ENCODE measurements at regions not wholly inside any gene's neighbourhood (a gene's known extent, or its start where the extent isn't known, plus 50 kb on each side); places are given as distances from the start of the nearest gene placed in this dataset.

DNA sequence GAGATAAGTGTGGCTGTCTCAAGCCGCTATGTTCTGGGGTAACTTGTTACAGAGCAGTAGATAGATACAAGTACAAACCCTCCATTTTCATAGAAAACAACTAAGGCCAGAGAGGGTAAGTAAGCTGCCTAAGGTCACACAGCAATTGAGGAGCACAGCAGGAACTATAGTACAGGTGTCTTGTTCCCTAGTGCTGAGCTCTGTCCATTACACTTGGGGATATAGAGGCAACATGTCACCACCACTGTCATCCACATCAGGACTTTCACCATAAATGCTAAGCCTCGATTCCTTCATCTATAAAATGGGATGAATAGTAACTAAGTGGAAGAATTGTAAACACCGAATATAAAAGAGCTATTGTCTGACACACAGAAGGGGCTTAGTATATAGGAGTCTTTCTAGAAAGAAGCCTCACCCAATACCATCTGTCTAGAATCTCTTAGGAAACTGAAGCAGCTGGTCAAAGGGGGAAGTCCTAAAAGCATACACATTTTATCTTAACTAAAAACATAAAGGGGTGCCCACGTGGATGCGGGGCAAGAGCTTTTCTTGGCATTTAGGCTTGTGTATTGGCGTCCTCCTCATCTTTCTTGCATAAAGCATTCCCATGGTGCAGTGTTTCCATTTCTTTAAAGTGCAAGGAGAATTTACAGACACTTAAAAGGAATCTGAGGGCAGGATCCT is 93.8 kb upstream of the ALX4 start:
- H3K9me3 ChIP-seq, result no peaks in the 10 kb centered on the region
- H3K4me3 ChIP-seq, result no peak overlapping the region
- WGBS, result 71% methylated on average over 6 of the region's 6 CpGs
- no peaks in the 10 kb centered on the region for H3K4me1 ChIP-seq
- DNase-seq (ENCODE audit: low spot score in 2 of 2), result peak in 1 of 2 donors; percentile 8
- TF ChIP-seq EP300 (IDR thresholded peaks at IDR 0.05), result no peak
- TF ChIP-seq, protein P1, sequence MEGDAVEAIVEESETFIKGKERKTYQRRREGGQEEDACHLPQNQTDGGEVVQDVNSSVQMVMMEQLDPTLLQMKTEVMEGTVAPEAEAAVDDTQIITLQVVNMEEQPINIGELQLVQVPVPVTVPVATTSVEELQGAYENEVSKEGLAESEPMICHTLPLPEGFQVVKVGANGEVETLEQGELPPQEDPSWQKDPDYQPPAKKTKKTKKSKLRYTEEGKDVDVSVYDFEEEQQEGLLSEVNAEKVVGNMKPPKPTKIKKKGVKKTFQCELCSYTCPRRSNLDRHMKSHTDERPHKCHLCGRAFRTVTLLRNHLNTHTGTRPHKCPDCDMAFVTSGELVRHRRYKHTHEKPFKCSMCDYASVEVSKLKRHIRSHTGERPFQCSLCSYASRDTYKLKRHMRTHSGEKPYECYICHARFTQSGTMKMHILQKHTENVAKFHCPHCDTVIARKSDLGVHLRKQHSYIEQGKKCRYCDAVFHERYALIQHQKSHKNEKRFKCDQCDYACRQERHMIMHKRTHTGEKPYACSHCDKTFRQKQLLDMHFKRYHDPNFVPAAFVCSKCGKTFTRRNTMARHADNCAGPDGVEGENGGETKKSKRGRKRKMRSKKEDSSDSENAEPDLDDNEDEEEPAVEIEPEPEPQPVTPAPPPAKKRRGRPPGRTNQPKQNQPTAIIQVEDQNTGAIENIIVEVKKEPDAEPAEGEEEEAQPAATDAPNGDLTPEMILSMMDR (IDR thresholded peaks at IDR 0.05), result no peak
- TF ChIP-seq POLR2A (IDR thresholded peaks at IDR 0.05), result no peak
- no peak for TF ChIP-seq POLR2AphosphoS5 (IDR thresholded peaks at IDR 0.05)
- peaks cover 6% of the 10 kb centered on the region for H3K27me3 ChIP-seq
- no peak overlapping the region for H3K27ac ChIP-seq
- H3K36me3 ChIP-seq, result no peaks in the 10 kb centered on the region

DNA sequence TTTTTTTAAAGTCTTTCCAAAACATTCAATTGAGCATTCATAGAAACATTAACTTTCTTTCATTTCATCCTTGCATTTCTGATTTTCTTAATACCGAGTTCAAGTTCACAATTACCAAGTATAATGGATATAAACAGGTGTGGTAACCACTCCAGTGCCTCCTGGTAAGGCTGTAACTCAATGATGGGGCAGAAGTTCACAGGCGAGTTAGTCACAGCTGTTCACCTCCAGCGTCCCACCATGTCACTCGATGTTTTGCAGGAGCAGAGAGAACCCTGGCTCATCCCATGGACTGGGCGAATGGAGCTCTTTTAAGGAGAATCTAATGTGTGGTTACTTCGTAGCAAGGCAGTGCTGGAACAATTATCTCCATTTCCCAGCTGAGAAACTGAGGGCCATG is 94.4 kb upstream of the ALX4 start:
- 82% methylated on average over 6 of the region's 6 CpGs for WGBS
- peak in 1 of 2 donors; percentile 20 for DNase-seq (ENCODE audit: low spot score in 2 of 2)
- Histone ChIP-seq H3K9me3 (no peaks in the 10 kb centered on the region), H3K36me3 (no peaks in the 10 kb centered on the region), H3K4me1 (no peaks in the 10 kb centered on the region), H3K27ac (no peak overlapping the region), H3K27me3 (peaks cover 6% of the 10 kb centered on the region), H3K4me3 (no peak overlapping the region)
- TF ChIP-seq, protein P1 (IDR thresholded peaks at IDR 0.05), result no peak
- TF ChIP-seq POLR2AphosphoS5 (IDR thresholded peaks at IDR 0.05), result no peak

DNA sequence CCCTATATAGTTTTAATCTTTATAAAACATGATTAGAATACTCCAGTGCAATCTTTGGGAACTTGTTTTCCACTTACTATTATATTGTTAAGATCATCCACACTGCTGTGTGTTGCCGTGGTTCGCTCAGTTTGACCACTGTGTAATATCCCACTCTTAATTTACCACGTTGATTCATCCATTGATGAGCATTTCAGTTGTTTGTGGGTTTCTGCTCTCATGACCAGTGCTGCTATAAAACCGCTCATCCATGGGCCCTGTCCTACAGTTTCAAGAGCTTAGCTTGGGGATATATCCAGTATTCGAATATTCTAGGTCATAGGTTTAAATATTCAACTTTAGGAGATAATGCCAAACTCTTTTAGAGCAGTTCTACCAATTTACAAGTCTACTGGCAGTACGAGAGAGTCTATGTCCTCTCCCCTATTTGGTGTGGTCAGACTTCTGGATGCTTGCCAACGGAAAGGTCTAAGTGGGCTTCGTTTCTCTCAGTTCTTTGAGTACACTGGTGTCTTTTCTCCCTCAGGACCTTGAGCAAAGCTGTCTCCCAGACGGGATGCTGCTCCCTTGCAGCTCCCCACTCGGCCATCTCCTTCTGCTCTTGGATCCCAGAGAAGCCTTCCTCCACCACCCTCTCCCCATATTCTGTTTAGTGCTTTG is 94.9 kb upstream of the ALX4 start:
- WGBS, result 79% methylated on average over 10 of the region's 10 CpGs
- Histone ChIP-seq H3K4me1 (no peaks in the 10 kb centered on the region), H3K4me3 (no peak overlapping the region), H3K27me3 (peaks cover 6% of the 10 kb centered on the region), H3K27ac (no peak overlapping the region), H3K36me3 (no peaks in the 10 kb centered on the region), H3K9me3 (no peaks in the 10 kb centered on the region)
- TF ChIP-seq EP300 (IDR thresholded peaks at IDR 0.05) (no peak), POLR2AphosphoS5 (IDR thresholded peaks at IDR 0.05) (no peak), POLR2A (IDR thresholded peaks at IDR 0.05) (no peak)
- TF ChIP-seq, protein P1 (IDR thresholded peaks at IDR 0.05), result no peak
- peak in 1 of 2 donors; percentile 4 for DNase-seq (ENCODE audit: low spot score in 2 of 2)

DNA sequence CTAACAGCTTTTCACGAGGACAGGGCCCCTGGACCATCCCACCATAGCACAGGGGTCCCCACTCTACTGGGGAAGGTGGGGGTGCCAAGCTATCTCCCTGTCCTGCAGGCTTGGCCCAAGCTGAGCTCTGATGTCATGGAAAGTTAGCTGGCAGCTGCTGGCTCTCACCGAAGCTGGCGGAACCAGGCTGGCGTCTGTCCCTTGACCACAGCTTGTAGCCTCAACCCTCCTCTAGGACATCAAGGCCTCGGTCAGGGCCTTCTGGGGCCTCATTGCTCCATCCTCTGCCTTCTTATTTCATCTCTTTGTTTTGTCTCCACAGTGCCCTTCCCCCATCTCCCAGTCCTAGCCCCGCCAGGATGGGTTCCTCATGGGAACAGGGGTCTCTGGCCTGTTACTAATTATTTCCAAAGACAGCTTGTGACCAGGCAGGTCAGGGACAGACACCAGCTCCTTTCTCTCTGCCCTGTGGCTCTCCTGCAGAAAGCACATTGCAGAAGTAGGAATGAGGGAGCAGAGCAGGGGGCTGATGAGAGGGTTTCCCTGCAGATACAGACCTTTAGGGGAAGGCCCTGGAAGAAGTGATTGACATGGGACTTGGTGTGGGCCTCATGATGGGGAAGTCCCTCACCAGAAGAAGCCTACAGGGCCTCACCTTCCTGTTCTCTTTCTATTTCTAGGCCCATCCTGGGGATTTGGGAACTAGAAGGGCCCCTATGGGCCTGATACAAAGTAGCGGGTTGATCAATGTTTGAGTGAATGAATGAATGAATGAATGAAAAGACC is 97.5 kb upstream of the ALX4 start:
- no peak for DNase-seq (ENCODE audit: low spot score in 2 of 2)
- Histone ChIP-seq H3K9me3 (no peaks in the 10 kb centered on the region), H3K27me3 (peaks cover 13% of the 10 kb centered on the region), H3K36me3 (no peaks in the 10 kb centered on the region), H3K27ac (no peak overlapping the region), H3K4me3 (no peak overlapping the region), H3K4me1 (no peaks in the 10 kb centered on the region)
- 64% methylated on average over 5 of the region's 7 CpGs for WGBS
- no peak for TF ChIP-seq POLR2A (IDR thresholded peaks at IDR 0.05)
- TF ChIP-seq, protein P1 (IDR thresholded peaks at IDR 0.05), result no peak
- no peak for TF ChIP-seq POLR2AphosphoS5 (IDR thresholded peaks at IDR 0.05)
- no peak for TF ChIP-seq EP300 (IDR thresholded peaks at IDR 0.05)

DNA sequence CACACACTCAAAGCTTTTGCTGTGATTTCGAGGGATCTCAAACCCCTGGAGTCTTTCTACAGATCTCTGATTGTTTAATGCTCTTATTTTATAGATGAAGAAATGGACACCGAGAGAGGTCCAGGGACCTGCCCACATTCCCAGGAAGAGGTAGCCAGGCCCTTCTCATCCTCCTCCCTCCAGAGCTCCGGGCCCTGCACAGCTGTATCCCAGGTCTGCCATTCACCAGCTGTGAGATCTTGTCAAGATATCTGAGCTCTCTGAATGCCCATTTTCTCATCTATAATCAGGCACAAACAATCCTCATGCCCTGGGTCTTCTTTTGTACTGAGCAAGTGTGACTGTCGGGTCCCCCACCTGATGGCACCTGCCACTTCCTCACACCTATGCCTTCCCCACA is 98.2 kb upstream of the ALX4 start:
- WGBS, result 42% methylated on average over 4 of the region's 4 CpGs
- no peak for DNase-seq (ENCODE audit: low spot score in 2 of 2)
- TF ChIP-seq EP300 (IDR thresholded peaks at IDR 0.05) (no peak), POLR2A (IDR thresholded peaks at IDR 0.05) (no peak), POLR2AphosphoS5 (IDR thresholded peaks at IDR 0.05) (no peak)
- TF ChIP-seq, protein P1 (IDR thresholded peaks at IDR 0.05), result no peak
- no peak overlapping the region for H3K4me3 ChIP-seq
- H3K4me1 ChIP-seq, result no peaks in the 10 kb centered on the region
- no peaks in the 10 kb centered on the region for H3K9me3 ChIP-seq
- no peaks in the 10 kb centered on the region for H3K36me3 ChIP-seq
- H3K27me3 ChIP-seq, result peaks cover 13% of the 10 kb centered on the region
- H3K27ac ChIP-seq, result no peak overlapping the region

All from suprapubic skin (tissue), 4 donors.